GM23338 (cell line): ENCODE measurements at regions not wholly inside any gene's neighbourhood (a gene's known extent, or its start where the extent isn't known, plus 50 kb on each side); places are given as distances from the start of the nearest gene placed in this dataset.

Experiments
- ATAC-seq: fragments of 200-7000 bp; cut with Tn5 transposase; 3 replicates; pipeline ENCODE4 v1.9.1; 2020
- DNase-seq: peaks from one replicate; pipeline ENCODE4 v3.0.0-alpha.2; 2015; ENCODE audit warnings: low spot score
- H2AFZ ChIP-seq: fragments of 200-600 bp; sonication (generic); 2 replicates; pipeline ENCODE4 v1.8.0; 2016; ENCODE audit warnings: antibody characterized with exemption, mild to moderate bottlenecking, moderate library complexity
- H3F3A ChIP-seq: fragments of 200-600 bp; sonication (generic); replicated peaks from 2 replicates; pipeline ENCODE4 v1.8.0; 2017; ENCODE audit warnings: antibody characterized with exemption, mixed run types, low read depth
- H3K27ac ChIP-seq: fragments of 200-600 bp; sonication (generic); 2 replicates; pipeline ENCODE4 v1.6.1; 2016; ENCODE audit warnings: low read depth
- H3K27me3 ChIP-seq: fragments of 200-600 bp; sonication (generic); 2 replicates; pipeline ENCODE4 v1.8.0; 2016; ENCODE audit warnings: mild to moderate bottlenecking, mixed run types, moderate library complexity; ENCODE audit not compliant: insufficient read depth
- H3K36me3 ChIP-seq: fragments of 200-600 bp; sonication (generic); 2 replicates; pipeline ENCODE4 v1.8.0; 2016; ENCODE audit warnings: mild to moderate bottlenecking; ENCODE audit not compliant: insufficient read depth
- H3K4me1 ChIP-seq: fragments of 200-600 bp; sonication (generic); 2 replicates; pipeline ENCODE4 v1.8.0; 2016; ENCODE audit warnings: mild to moderate bottlenecking, moderate library complexity; ENCODE audit not compliant: insufficient read depth
- H3K4me2 ChIP-seq: fragments of 200-600 bp; sonication (generic); 2 replicates; pipeline ENCODE4 v1.7.1; 2017; ENCODE audit warnings: mixed run types
- H3K4me3 ChIP-seq: fragments of 200-600 bp; sonication (generic); 2 replicates; pipeline ENCODE4 v1.6.1; 2016; ENCODE audit warnings: mixed run types
- H3K79me2 ChIP-seq: fragments of 200-600 bp; sonication (generic); replicated peaks from 2 replicates; pipeline ENCODE4 v1.8.0; 2017; ENCODE audit warnings: mild to moderate bottlenecking; ENCODE audit not compliant: insufficient read depth
- H3K9me2 ChIP-seq: fragments of 200-600 bp; sonication (generic); 2 replicates; pipeline ENCODE4 v1.8.0; 2017; ENCODE audit not compliant: insufficient read depth
- H4K20me1 ChIP-seq: fragments of 200-600 bp; sonication (generic); replicated peaks from 2 replicates; pipeline ENCODE4 v1.8.0; 2017; ENCODE audit warnings: mild to moderate bottlenecking; ENCODE audit not compliant: insufficient read depth
- H3K27ac Mint-ChIP-seq: 2 replicates; pipeline ENCODE4 v1.8.0; 2020; ENCODE audit warnings: inconsistent platforms, mild to moderate bottlenecking, moderate library complexity, mixed read lengths
- H3K27me3 Mint-ChIP-seq: 3 replicates; pipeline ENCODE4 v1.8.0; 2022; ENCODE audit warnings: low read depth, mild to moderate bottlenecking, moderate library complexity, mixed read lengths, inconsistent platforms; ENCODE audit not compliant: insufficient read depth, poor library complexity
- H3K36me3 Mint-ChIP-seq: 3 replicates; pipeline ENCODE4 v1.8.0; 2021; ENCODE audit warnings: low read depth, mild to moderate bottlenecking, inconsistent platforms, moderate library complexity, mixed read lengths
- H3K4me1 Mint-ChIP-seq: 3 replicates; pipeline ENCODE4 v1.8.0; 2020; ENCODE audit warnings: mild to moderate bottlenecking, inconsistent platforms, mixed read lengths
- H3K4me3 Mint-ChIP-seq: 3 replicates; pipeline ENCODE4 v1.8.0; 2021; ENCODE audit warnings: moderate library complexity, mild to moderate bottlenecking, inconsistent platforms, mixed read lengths
- H3K9me3 Mint-ChIP-seq: 3 replicates; pipeline ENCODE4 v1.8.0; 2020; ENCODE audit warnings: moderate library complexity, mild to moderate bottlenecking, inconsistent platforms, mixed read lengths
- CREB1 ChIP-seq: fragments of 250-450 bp; sonication (Bioruptor Pico); IDR thresholded peaks from 2 replicates; pipeline ENCODE4 v1.5.0; 2020; ENCODE audit warnings: low read depth, mild to moderate bottlenecking, moderate library complexity
- EZH2 ChIP-seq: fragments of 200-600 bp; sonication (generic); IDR thresholded peaks from one replicate; pipeline ENCODE4 v1.8.0; 2017; ENCODE audit warnings: antibody characterized with exemption, mild to moderate bottlenecking, low read depth; ENCODE audit not compliant: unreplicated experiment
- EZH2phosphoT487 ChIP-seq: fragments of 200-600 bp; sonication (generic); IDR thresholded peaks from one replicate; pipeline ENCODE4 v1.8.1; 2018; ENCODE audit warnings: antibody characterized with exemption; ENCODE audit not compliant: unreplicated experiment
- JUNB ChIP-seq: IDR thresholded peaks from one replicate; pipeline ENCODE4 v1.6.1; 2016; ENCODE audit warnings: antibody characterized with exemption; ENCODE audit not compliant: unreplicated experiment
- POLR2AphosphoS5 ChIP-seq: IDR thresholded peaks from 2 replicates; pipeline ENCODE4 v1.6.1; 2016; ENCODE audit warnings: antibody characterized with exemption, low read depth
- STAT1 ChIP-seq: IDR thresholded peaks from one replicate; pipeline ENCODE4 v1.6.1; 2016; ENCODE audit warnings: antibody characterized with exemption; ENCODE audit not compliant: unreplicated experiment
- ZNF114 ChIP-seq: fragments of 250-450 bp; sonication (Bioruptor Pico); IDR thresholded peaks from 2 replicates; pipeline ENCODE4 v1.5.0; 2020; ENCODE audit warnings: mild to moderate bottlenecking, moderate library complexity
- ZNF331 ChIP-seq: fragments of 250-450 bp; sonication (Bioruptor Pico); IDR thresholded peaks from 2 replicates; pipeline ENCODE4 v1.5.0; 2020; ENCODE audit warnings: low read depth, mild to moderate bottlenecking, moderate library complexity
- TF ChIP-seq, protein P1 (sequence below): fragments of 250-450 bp; sonication (Bioruptor Pico); IDR thresholded peaks from 2 replicates; pipeline ENCODE4 v1.5.0; 2020; ENCODE audit warnings: mild to moderate bottlenecking, moderate library complexity
- TF ChIP-seq, protein P2 (sequence below): IDR thresholded peaks from one replicate; pipeline ENCODE4 v1.6.1; 2018; ENCODE audit warnings: antibody characterized with exemption; ENCODE audit not compliant: unreplicated experiment
- TF ChIP-seq, protein P3 (sequence below): IDR thresholded peaks from 2 replicates; pipeline ENCODE4 v1.6.1; 2016; ENCODE audit warnings: antibody characterized with exemption
- TF ChIP-seq, protein P4 (sequence below), 2 experiments: fragments of 200-600 bp in 1 of 2; sonication (generic) in 1 of 2; conservative IDR thresholded peaks; 2 replicates each; pipeline versions ENCODE4 v1.5.1 to v1.6.1; 2016 to 2017; ENCODE audit warnings: antibody characterized with exemption in 2 of 2, low read depth in 2 of 2, mild to moderate bottlenecking in 2 of 2, moderate library complexity in 1 of 2

DNA sequence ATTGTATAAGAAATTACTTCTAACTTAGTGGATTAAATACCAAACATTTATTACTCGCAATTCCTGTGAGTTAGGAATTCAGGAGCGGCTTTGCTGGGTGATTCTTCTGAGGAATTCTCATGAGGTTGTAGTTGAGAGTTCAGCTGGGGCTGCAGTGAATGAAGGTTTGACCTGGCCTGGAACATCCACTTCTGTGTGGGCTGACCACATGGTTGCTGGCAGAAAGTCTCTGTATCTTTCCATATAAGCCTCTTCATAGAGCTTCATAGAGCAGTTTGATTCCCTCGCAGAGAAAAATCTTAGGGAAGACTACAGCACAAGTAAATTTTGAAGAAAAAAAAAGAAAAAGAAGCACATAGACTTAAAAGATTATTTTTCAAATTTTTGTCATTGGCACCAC is 339.7 kb upstream of the NWD2 start:
- ATAC-seq = no peak

More for the DNA sequence above, 339.7 kb upstream of the NWD2 start:
- Histone ChIP-seq H3K79me2 (no peaks in the 10 kb centered on the region), H3K4me3 (no peak overlapping the region), H3K4me1 (peaks cover 8% of the 10 kb centered on the region; the same call in 1 of the 2 replicates), H3F3A (no peaks in the 10 kb centered on the region), H2AFZ (no peak overlapping the region), H3K27ac (no peak overlapping the region), H3K36me3 (no peaks in the 10 kb centered on the region), H3K4me2 (no peak overlapping the region), H4K20me1 (no peaks in the 10 kb centered on the region), H3K9me2 (no peaks in the 10 kb centered on the region), H3K27me3 (no peaks in the 10 kb centered on the region)
- Mint-ChIP-seq H3K9me3 (no peaks in the 10 kb centered on the region; the same call in 2 of the 3 replicates), H3K4me1 (peaks cover 17% of the 10 kb centered on the region), H3K27me3 (peaks cover 2% of the 10 kb centered on the region), H3K36me3 (peaks cover 4% of the 10 kb centered on the region; the same call in 2 of the 3 replicates), H3K4me3 (no peak overlapping the region), H3K27ac (no peak overlapping the region)
- TF ChIP-seq POLR2AphosphoS5 (no peak), JUNB (no peak), STAT1 (no peak), CREB1 (CRISPR knock-in tag) (no peak), EZH2 (no peak), ZNF331 (CRISPR knock-in tag) (no peak), ZNF114 (no peak), EZH2phosphoT487 (no peak)
- TF ChIP-seq, protein P1, sequence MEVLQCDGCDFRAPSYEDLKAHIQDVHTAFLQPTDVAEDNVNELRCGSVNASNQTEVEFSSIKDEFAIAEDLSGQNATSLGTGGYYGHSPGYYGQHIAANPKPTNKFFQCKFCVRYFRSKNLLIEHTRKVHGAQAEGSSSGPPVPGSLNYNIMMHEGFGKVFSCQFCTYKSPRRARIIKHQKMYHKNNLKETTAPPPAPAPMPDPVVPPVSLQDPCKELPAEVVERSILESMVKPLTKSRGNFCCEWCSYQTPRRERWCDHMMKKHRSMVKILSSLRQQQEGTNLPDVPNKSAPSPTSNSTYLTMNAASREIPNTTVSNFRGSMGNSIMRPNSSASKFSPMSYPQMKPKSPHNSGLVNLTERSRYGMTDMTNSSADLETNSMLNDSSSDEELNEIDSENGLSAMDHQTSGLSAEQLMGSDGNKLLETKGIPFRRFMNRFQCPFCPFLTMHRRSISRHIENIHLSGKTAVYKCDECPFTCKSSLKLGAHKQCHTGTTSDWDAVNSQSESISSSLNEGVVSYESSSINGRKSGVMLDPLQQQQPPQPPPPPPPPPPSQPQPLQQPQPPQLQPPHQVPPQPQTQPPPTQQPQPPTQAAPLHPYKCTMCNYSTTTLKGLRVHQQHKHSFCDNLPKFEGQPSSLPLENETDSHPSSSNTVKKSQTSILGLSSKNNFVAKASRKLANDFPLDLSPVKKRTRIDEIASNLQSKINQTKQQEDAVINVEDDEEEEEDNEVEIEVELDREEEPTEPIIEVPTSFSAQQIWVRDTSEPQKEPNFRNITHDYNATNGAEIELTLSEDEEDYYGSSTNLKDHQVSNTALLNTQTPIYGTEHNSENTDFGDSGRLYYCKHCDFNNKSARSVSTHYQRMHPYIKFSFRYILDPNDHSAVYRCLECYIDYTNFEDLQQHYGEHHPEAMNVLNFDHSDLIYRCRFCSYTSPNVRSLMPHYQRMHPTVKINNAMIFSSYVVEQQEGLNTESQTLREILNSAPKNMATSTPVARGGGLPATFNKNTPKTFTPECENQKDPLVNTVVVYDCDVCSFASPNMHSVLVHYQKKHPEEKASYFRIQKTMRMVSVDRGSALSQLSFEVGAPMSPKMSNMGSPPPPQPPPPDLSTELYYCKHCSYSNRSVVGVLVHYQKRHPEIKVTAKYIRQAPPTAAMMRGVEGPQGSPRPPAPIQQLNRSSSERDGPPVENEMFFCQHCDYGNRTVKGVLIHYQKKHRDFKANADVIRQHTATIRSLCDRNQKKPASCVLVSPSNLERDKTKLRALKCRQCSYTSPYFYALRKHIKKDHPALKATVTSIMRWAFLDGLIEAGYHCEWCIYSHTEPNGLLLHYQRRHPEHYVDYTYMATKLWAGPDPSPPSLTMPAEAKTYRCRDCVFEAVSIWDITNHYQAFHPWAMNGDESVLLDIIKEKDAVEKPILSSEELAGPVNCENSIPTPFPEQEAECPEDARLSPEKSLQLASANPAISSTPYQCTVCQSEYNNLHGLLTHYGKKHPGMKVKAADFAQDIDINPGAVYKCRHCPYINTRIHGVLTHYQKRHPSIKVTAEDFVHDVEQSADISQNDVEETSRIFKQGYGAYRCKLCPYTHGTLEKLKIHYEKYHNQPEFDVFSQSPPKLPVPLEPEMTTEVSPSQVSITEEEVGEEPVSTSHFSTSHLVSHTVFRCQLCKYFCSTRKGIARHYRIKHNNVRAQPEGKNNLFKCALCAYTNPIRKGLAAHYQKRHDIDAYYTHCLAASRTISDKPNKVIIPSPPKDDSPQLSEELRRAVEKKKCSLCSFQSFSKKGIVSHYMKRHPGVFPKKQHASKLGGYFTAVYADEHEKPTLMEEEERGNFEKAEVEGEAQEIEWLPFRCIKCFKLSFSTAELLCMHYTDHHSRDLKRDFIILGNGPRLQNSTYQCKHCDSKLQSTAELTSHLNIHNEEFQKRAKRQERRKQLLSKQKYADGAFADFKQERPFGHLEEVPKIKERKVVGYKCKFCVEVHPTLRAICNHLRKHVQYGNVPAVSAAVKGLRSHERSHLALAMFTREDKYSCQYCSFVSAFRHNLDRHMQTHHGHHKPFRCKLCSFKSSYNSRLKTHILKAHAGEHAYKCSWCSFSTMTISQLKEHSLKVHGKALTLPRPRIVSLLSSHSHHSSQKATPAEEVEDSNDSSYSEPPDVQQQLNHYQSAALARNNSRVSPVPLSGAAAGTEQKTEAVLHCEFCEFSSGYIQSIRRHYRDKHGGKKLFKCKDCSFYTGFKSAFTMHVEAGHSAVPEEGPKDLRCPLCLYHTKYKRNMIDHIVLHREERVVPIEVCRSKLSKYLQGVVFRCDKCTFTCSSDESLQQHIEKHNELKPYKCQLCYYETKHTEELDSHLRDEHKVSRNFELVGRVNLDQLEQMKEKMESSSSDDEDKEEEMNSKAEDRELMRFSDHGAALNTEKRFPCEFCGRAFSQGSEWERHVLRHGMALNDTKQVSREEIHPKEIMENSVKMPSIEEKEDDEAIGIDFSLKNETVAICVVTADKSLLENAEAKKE (CRISPR knock-in tag) = no peak
- TF ChIP-seq, protein P2, sequence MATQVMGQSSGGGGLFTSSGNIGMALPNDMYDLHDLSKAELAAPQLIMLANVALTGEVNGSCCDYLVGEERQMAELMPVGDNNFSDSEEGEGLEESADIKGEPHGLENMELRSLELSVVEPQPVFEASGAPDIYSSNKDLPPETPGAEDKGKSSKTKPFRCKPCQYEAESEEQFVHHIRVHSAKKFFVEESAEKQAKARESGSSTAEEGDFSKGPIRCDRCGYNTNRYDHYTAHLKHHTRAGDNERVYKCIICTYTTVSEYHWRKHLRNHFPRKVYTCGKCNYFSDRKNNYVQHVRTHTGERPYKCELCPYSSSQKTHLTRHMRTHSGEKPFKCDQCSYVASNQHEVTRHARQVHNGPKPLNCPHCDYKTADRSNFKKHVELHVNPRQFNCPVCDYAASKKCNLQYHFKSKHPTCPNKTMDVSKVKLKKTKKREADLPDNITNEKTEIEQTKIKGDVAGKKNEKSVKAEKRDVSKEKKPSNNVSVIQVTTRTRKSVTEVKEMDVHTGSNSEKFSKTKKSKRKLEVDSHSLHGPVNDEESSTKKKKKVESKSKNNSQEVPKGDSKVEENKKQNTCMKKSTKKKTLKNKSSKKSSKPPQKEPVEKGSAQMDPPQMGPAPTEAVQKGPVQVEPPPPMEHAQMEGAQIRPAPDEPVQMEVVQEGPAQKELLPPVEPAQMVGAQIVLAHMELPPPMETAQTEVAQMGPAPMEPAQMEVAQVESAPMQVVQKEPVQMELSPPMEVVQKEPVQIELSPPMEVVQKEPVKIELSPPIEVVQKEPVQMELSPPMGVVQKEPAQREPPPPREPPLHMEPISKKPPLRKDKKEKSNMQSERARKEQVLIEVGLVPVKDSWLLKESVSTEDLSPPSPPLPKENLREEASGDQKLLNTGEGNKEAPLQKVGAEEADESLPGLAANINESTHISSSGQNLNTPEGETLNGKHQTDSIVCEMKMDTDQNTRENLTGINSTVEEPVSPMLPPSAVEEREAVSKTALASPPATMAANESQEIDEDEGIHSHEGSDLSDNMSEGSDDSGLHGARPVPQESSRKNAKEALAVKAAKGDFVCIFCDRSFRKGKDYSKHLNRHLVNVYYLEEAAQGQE = no peak
- TF ChIP-seq, protein P3, sequence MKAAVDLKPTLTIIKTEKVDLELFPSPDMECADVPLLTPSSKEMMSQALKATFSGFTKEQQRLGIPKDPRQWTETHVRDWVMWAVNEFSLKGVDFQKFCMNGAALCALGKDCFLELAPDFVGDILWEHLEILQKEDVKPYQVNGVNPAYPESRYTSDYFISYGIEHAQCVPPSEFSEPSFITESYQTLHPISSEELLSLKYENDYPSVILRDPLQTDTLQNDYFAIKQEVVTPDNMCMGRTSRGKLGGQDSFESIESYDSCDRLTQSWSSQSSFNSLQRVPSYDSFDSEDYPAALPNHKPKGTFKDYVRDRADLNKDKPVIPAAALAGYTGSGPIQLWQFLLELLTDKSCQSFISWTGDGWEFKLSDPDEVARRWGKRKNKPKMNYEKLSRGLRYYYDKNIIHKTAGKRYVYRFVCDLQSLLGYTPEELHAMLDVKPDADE = no peak
- TF ChIP-seq, protein P4, sequence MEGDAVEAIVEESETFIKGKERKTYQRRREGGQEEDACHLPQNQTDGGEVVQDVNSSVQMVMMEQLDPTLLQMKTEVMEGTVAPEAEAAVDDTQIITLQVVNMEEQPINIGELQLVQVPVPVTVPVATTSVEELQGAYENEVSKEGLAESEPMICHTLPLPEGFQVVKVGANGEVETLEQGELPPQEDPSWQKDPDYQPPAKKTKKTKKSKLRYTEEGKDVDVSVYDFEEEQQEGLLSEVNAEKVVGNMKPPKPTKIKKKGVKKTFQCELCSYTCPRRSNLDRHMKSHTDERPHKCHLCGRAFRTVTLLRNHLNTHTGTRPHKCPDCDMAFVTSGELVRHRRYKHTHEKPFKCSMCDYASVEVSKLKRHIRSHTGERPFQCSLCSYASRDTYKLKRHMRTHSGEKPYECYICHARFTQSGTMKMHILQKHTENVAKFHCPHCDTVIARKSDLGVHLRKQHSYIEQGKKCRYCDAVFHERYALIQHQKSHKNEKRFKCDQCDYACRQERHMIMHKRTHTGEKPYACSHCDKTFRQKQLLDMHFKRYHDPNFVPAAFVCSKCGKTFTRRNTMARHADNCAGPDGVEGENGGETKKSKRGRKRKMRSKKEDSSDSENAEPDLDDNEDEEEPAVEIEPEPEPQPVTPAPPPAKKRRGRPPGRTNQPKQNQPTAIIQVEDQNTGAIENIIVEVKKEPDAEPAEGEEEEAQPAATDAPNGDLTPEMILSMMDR (conservative IDR thresholded peaks at IDR 0.05; ENCODE audit: low read depth in 2 of 2) = no peak
- peak; percentile 1 for DNase-seq
